Nephron progenitor cell (in vitro differentiated cells): ENCODE measurements at regions not wholly inside any gene's neighbourhood (a gene's known extent, or its start where the extent isn't known, plus 50 kb on each side); places are given as distances from the start of the nearest gene placed in this dataset.

ENCODE experiments used
- DNase-seq: peaks from one replicate; pipeline ENCODE4 v3.0.0; 2021
- H3K27ac Mint-ChIP-seq: 2 replicates; pipeline ENCODE4 v1.8.0; 2021; ENCODE audit warnings: mild to moderate bottlenecking, moderate library complexity, mixed read lengths
- H3K27me3 Mint-ChIP-seq: 2 replicates; pipeline ENCODE4 v1.8.0; 2021; ENCODE audit warnings: mild to moderate bottlenecking, low read depth, mixed read lengths; ENCODE audit not compliant: poor library complexity
- H3K36me3 Mint-ChIP-seq: 2 replicates; pipeline ENCODE4 v1.8.0; 2021; ENCODE audit warnings: low read depth, mixed read lengths
- H3K4me1 Mint-ChIP-seq: 2 replicates; pipeline ENCODE4 v1.8.0; 2021; ENCODE audit warnings: mixed read lengths
- H3K4me3 Mint-ChIP-seq: 2 replicates; pipeline ENCODE4 v1.8.0; 2021; ENCODE audit warnings: mild to moderate bottlenecking, moderate library complexity, mixed read lengths
- H3K9me3 Mint-ChIP-seq: 2 replicates; pipeline ENCODE4 v1.8.0; 2021; ENCODE audit warnings: mild to moderate bottlenecking, moderate library complexity, mixed read lengths
- TF ChIP-seq, protein P1 (sequence below): fragments of 200-600 bp; sonication (generic); IDR thresholded peaks from 2 replicates; pipeline ENCODE4 v1.5.0; 2021; ENCODE audit warnings: antibody characterized with exemption

DNA sequence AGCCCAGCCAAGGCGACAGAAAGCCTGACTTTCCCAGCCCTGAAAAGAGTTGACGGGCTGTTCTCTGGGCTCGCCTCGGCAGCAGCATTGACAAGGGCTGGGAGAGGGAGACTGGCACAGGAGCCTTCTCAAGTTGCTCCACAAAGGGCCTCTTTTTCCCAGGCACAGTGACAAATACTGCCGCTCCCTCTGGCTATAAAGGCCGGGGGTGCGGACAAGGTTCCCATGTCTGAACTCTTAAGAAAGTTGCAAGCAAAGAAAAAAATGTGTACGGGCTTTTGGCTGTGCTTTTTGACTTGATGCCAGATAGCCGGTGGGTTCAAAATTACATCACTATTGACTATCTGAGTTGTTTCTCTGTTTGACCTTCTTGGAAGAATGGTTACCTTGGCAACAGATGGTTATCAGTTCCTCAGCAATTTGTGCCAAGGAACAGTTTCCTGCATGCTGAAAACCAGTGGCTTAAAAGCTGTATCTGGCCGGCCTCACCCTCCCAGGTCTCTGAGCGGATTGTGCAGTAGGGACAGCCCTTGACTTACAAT is 115.9 kb upstream of the EEPD1 start:
- no peaks in the 10 kb centered on the region for H3K9me3 Mint-ChIP-seq
- H3K36me3 Mint-ChIP-seq = no peaks in the 10 kb centered on the region
- no peak for DNase-seq
- H3K27me3 Mint-ChIP-seq = peaks cover 8% of the 10 kb centered on the region
- TF ChIP-seq, protein P1, sequence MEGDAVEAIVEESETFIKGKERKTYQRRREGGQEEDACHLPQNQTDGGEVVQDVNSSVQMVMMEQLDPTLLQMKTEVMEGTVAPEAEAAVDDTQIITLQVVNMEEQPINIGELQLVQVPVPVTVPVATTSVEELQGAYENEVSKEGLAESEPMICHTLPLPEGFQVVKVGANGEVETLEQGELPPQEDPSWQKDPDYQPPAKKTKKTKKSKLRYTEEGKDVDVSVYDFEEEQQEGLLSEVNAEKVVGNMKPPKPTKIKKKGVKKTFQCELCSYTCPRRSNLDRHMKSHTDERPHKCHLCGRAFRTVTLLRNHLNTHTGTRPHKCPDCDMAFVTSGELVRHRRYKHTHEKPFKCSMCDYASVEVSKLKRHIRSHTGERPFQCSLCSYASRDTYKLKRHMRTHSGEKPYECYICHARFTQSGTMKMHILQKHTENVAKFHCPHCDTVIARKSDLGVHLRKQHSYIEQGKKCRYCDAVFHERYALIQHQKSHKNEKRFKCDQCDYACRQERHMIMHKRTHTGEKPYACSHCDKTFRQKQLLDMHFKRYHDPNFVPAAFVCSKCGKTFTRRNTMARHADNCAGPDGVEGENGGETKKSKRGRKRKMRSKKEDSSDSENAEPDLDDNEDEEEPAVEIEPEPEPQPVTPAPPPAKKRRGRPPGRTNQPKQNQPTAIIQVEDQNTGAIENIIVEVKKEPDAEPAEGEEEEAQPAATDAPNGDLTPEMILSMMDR = no peak
- no peak overlapping the region for H3K27ac Mint-ChIP-seq
- H3K4me3 Mint-ChIP-seq = no peak overlapping the region
- H3K4me1 Mint-ChIP-seq = peaks cover 23% of the 10 kb centered on the region

DNA sequence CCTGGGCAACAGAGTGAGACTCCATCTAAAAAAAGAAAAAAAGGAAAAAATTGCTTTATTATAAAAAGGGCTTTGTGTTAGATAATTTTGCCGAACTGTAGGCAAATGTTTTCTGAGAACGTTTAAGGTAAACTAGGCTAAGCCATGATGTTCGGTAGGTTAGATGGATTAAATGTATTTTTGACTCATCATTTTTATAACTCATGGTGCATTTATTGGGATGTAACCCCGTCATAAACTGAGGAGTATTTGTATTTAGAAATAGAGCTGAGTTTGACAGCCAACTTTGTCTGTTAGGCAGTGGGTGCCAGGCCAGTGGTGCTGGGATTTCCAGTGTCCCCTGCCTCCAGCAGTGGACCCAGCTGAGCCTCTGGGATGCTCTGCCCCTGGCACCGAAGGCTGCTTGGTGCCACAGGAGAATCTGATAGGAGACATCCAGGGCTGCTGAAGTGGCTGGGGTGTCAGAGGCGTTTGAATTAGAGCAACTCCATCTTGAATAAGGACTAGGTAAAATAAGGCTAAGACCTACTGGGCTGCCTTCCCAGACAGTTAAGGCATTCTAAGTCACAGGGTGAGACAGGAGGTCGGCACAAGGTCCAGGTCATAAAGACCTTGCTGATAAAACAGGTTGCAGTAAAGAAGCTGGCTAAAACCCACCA is 114.9 kb upstream of the EEPD1 start:
- Mint-ChIP-seq H3K4me1 (peaks cover 23% of the 10 kb centered on the region), H3K9me3 (no peaks in the 10 kb centered on the region), H3K4me3 (no peak overlapping the region), H3K27ac (no peak overlapping the region), H3K36me3 (no peaks in the 10 kb centered on the region), H3K27me3 (peaks cover 8% of the 10 kb centered on the region)
- TF ChIP-seq, protein P1 = no peak
- DNase-seq = no peak

DNA sequence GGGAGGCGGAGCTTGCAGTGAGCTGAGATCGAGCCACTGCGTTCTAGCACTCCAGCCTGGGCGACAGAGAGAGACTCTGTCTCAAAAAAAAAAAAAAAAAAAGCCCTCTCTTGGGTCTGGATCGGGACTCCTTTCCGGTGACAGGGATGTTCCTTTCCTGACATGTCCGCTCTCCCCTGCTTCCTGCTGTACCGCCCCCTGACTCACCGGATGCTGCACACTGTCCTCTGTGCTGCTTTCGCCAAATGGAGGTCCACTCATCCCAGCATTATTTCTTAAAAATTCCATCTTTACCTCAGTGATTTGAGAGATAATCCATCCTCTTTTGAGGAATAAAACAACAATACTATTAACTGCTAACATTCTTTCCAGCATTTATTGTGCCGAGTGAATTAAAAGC is 113.8 kb upstream of the EEPD1 start:
- H3K27ac Mint-ChIP-seq = no peak overlapping the region
- no peaks in the 10 kb centered on the region for H3K9me3 Mint-ChIP-seq
- no peak overlapping the region for H3K4me3 Mint-ChIP-seq

DNA sequence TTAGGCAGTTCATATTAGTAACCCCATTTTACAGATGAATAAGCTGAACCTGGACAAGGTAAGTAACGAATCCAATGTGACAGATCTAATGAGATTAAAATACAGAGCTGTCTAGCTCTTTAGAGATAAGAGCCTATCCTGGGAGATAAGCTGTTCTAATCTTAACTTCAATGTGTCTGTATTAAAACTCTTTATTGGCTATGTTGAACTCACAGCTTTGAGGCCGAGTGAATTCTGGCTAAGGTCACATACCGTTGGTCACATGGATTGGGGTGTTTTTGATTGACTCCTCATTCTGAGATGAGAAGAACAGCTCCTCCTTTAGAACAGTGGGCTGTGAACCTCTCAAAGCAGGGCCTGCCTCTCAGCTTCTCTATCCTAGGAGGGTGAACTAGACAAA is 113.4 kb upstream of the EEPD1 start:
- H3K9me3 Mint-ChIP-seq = no peaks in the 10 kb centered on the region
- H3K4me3 Mint-ChIP-seq = no peak overlapping the region
- TF ChIP-seq, protein P1 = no peak
- no peaks in the 10 kb centered on the region for H3K36me3 Mint-ChIP-seq
- peaks cover 8% of the 10 kb centered on the region for H3K27me3 Mint-ChIP-seq
- H3K27ac Mint-ChIP-seq = no peak overlapping the region
- peaks cover 23% of the 10 kb centered on the region for H3K4me1 Mint-ChIP-seq
- DNase-seq = no peak

More for the DNA sequence above, 113.8 kb upstream of the EEPD1 start:
- DNase-seq = no peak
- peaks cover 23% of the 10 kb centered on the region for H3K4me1 Mint-ChIP-seq
- peaks cover 8% of the 10 kb centered on the region for H3K27me3 Mint-ChIP-seq
- TF ChIP-seq, protein P1 = no peak
- no peaks in the 10 kb centered on the region for H3K36me3 Mint-ChIP-seq

DNA sequence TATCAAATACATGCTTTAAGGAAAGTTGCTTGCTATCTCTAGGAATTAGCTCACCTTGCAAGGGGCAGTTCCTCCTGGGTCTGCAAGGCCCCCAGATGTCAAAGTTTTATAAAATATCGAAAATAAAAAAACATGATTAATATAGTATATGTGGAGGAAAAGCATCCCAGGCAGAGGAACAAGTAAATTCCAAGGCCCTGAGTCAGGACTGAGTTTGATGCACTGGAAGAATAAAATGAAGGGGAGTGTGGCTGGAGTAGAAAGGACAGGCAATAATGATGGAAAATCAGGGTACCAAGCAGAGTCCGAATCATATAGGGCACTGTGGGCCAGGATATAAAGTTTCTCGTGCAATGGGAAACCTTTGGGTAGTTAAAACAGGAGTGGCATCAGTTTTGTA is 112.4 kb upstream of the EEPD1 start:
- H3K36me3 Mint-ChIP-seq = no peaks in the 10 kb centered on the region
- TF ChIP-seq, protein P1 = no peak
- H3K27ac Mint-ChIP-seq = no peak overlapping the region
- no peak overlapping the region for H3K4me3 Mint-ChIP-seq
- peaks cover 8% of the 10 kb centered on the region for H3K27me3 Mint-ChIP-seq
- no peak for DNase-seq
- H3K4me1 Mint-ChIP-seq = peaks cover 27% of the 10 kb centered on the region
- H3K9me3 Mint-ChIP-seq = no peaks in the 10 kb centered on the region
